ENCODE measurements at regions not wholly inside any gene's neighbourhood (a gene's known extent, or its start where the extent isn't known, plus 50 kb on each side); places are given as distances from the start of the nearest gene placed in this dataset.
"Not testable (repeated sequence)": the region's sequence is repeated elsewhere in the genome, so short reads cannot be mapped to it uniquely, and the experiment has no call there.

GRCh38 chr5:143924311-143924978 lies 112.5 kb downstream of the HMHB1 start:
- no peak for TF ChIP-seq CTCF (IDR thresholded peaks at IDR 0.05; ENCODE audit: insufficient read depth, low read length, poor library complexity, severe bottlenecking)
- no peak overlapping the region for H3K4me3 ChIP-seq (replicated peaks; ENCODE audit: low read depth, low read length)
- H3K36me3 ChIP-seq (ENCODE audit: control insufficient read depth, insufficient read depth, low read length), result no peaks in the 10 kb centered on the region
- no peak for DNase-seq (ENCODE audit: extremely low read depth, insufficient read length)
- H3K27me3 ChIP-seq (replicated peaks; ENCODE audit: control insufficient read depth, insufficient read depth, low read length), result no peaks in the 10 kb centered on the region

DNA sequence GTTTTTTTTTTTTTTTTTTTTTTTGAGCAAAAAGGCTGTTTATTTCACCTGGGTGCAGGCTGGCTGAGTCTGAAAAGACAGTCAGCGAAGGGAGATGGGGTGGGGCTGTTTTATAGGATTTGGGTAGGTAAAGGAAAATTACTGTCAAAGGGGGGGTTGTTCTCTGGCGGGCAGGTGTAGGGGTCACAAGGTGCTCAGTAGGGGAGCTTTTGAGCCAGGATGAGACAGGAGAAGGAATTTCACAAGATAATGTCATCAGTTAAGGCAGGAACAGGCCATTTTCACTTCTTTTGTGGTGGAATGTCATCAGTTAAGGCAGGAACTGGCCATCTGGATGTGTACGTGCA lies 113.0 kb downstream of the HMHB1 start:
- not testable (repeated sequence) for H3K4me3 ChIP-seq (replicated peaks; ENCODE audit: low read depth, low read length); H3K27me3 ChIP-seq (replicated peaks; ENCODE audit: control insufficient read depth, insufficient read depth, low read length); DNase-seq (ENCODE audit: extremely low read depth, insufficient read length); H3K36me3 ChIP-seq (ENCODE audit: control insufficient read depth, insufficient read depth, low read length)

DNA sequence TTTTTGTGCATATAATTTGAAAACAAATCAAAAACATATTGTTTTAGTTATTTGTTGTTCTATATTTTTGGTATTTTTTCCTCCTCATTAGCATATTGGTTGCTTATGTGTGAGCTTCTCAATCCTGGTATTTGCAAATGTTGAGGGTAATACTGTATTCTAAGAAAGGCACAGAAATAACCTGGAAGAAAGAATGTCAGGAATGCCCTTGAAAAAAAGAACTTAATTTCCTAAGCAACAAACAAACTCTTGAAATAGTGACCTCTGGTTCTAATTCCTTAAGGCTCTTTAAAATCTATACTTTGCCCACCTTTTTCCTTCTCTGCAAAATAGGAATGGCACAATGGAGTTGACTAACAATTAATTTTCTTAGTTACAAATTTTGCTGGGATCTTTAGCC lies 117.5 kb downstream of the HMHB1 start:
- no peak for DNase-seq (ENCODE audit: extremely low read depth, insufficient read length)
- Histone ChIP-seq H3K36me3 (ENCODE audit: control insufficient read depth, insufficient read depth, low read length) (no peaks in the 10 kb centered on the region), H3K27me3 (replicated peaks; ENCODE audit: control insufficient read depth, insufficient read depth, low read length) (no peaks in the 10 kb centered on the region), H3K4me3 (replicated peaks; ENCODE audit: low read depth, low read length) (no peak overlapping the region)
- TF ChIP-seq CTCF (IDR thresholded peaks at IDR 0.05; ENCODE audit: insufficient read depth, low read length, poor library complexity, severe bottlenecking), result no peak

GRCh38 chr5:143930561-143930960 lies 118.6 kb downstream of the HMHB1 start:
- no peak for TF ChIP-seq CTCF (IDR thresholded peaks at IDR 0.05; ENCODE audit: insufficient read depth, low read length, poor library complexity, severe bottlenecking)
- H3K4me3 ChIP-seq (replicated peaks; ENCODE audit: low read depth, low read length), result no peak overlapping the region
- no peaks in the 10 kb centered on the region for H3K36me3 ChIP-seq (ENCODE audit: control insufficient read depth, insufficient read depth, low read length)
- no peak for DNase-seq (ENCODE audit: extremely low read depth, insufficient read length)
- no peaks in the 10 kb centered on the region for H3K27me3 ChIP-seq (replicated peaks; ENCODE audit: control insufficient read depth, insufficient read depth, low read length)

GRCh38 chr5:143931476-143931875 lies 119.5 kb downstream of the HMHB1 start:
- no peak overlapping the region for H3K4me3 ChIP-seq (replicated peaks; ENCODE audit: low read depth, low read length)
- H3K36me3 ChIP-seq (ENCODE audit: control insufficient read depth, insufficient read depth, low read length), result no peaks in the 10 kb centered on the region
- no peak for TF ChIP-seq CTCF (IDR thresholded peaks at IDR 0.05; ENCODE audit: insufficient read depth, low read length, poor library complexity, severe bottlenecking)
- DNase-seq (ENCODE audit: extremely low read depth, insufficient read length), result no peak
- no peaks in the 10 kb centered on the region for H3K27me3 ChIP-seq (replicated peaks; ENCODE audit: control insufficient read depth, insufficient read depth, low read length)

GRCh38 chr5:143931986-143932385 lies 120.0 kb downstream of the HMHB1 start:
- no peak overlapping the region for H3K4me3 ChIP-seq (replicated peaks; ENCODE audit: low read depth, low read length)
- H3K27me3 ChIP-seq (replicated peaks; ENCODE audit: control insufficient read depth, insufficient read depth, low read length), result no peaks in the 10 kb centered on the region

More at GRCh38 chr5:143931986-143932385, 120.0 kb downstream of the HMHB1 start:
- DNase-seq (ENCODE audit: extremely low read depth, insufficient read length), result no peak
- no peak for TF ChIP-seq CTCF (IDR thresholded peaks at IDR 0.05; ENCODE audit: insufficient read depth, low read length, poor library complexity, severe bottlenecking)
- H3K36me3 ChIP-seq (ENCODE audit: control insufficient read depth, insufficient read depth, low read length), result no peaks in the 10 kb centered on the region
